ENCODE measurements at regions not wholly inside any gene's neighbourhood (a gene's known extent, or its start where the extent isn't known, plus 50 kb on each side); places are given as distances from the start of the nearest gene placed in this dataset.

GRCh38 chr3:135811651-135812050 lies 153.9 kb upstream of the PPP2R3A start:
- TF ChIP-seq CTCF (conservative IDR thresholded peaks at IDR 0.05; ENCODE audit: low read length) (no peak), EZH2phosphoT487 (IDR thresholded peaks at IDR 0.05; ENCODE audit: borderline replicate concordance, low read depth, low read length) (no peak)

Measured in OCI-LY7 (cell line).